ENCODE measurements at regions not wholly inside any gene's neighbourhood (a gene's known extent, or its start where the extent isn't known, plus 50 kb on each side); places are given as distances from the start of the nearest gene placed in this dataset.

DNA sequence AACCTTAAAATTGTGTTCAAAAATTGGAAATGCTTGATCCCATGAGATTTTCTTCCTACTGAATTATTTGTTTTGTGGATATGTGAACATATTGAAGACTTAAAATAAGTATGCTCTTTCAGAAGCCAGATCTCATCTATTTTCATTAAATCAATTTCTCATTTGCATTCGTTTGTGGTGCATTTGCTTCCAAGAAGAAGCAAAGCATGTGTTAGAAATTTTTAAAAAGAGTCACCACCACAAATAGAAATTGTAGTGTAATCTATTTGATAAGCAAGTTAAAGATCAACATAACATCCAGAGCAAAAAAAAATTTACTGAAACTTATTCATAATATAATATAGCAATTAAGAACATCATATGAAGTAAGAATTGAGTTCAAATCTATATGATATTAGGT lies 300.9 kb upstream of the SYT4 start:
- DNase-seq = no peak

DNA sequence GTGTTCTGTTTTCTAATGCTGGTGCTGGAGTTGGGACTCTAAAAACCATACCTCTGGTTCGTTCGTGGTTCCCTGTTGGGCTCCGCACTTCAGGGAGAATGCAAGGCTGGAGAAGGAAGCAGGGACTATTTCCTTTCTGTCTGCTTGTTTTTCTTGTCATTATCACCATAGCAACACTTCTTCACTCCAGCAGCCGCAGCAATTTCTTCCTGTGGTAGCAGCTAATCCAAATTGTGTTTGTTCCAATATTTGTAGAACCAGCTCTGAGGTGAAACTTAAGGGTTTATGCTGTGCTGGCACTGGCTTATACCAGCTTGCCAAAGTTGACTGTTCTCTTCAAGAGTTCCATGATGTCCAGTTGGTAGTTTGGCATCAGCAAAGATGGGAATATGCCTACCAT lies 301.4 kb upstream of the SYT4 start:
- DNase-seq = peak; percentile 93

DNA sequence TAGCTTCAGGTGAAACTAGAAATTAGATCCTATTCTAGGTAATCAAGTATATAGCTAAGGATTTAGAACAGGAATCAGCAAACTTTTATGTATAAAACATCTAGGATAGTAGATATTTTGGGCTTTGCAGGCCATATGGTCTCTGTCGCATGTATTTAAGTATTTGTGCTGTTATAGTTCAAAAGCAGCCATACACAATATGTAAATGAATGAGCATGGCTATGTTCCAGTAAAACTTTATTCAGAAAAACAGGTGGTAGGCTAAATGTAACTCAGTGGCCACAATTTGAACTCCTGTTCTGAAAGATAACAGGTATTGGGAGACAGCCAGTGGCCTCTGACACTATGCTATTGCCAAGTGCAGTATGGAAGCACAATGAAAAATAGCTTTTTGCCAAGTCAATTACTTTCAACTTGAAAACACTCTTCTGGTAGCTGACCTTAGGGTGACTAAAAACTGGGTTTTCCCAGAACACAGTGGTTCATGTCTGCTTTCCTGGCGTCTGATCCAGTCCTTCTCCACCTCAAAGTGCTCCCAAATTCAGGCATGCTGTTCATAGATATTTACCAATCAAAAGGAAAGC lies 304.7 kb upstream of the SYT4 start:
- no peak for DNase-seq

DNA sequence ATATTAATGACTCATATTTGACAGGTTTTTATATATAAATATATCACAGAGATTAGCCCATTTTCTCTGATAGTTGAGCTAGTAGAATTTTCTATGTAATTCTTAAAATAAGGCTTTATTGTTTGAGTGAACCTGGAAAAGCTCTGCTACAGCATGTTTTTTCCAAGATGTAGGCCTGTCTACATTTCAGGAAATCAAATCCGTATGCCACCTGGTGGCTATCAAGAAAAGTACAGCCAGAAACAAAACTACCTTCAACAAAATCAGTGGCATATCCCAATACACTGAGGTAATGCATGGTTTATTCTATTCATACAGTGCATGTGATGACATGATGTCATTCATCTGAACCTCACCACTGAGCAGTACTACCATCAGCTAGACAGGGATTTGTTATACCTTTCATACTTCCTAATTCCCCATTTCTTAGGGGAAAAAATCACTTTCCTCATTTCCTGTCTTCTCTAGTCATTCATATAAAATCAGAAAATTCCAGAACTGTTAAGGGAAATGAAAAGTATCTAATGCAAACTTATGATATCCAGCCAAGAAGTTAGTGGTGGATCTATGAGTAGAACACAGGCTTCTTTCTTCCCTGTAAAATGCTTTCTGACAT lies 310.4 kb upstream of the SYT4 start:
- DNase-seq = peak; percentile 84

DNA sequence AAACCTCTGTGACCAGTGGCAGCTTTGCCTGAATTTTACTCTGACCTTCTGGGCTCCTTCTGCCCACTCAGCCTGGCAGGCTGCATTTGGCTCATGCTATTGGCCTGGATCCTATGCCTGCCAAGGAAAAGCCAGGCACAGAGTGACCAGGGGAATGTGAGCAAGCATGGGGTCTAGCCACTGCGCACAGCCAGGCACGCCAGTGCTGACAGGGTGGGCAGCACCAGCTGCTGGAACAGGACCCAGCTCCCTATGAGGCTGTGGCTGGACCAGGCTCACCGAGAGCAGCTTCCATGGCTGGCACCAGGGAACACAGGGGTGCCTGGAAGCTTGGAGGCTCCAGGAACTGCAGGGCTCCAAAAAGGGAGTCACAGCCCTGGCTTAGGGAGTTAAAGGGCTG lies 311.5 kb upstream of the SYT4 start:
- no peak for DNase-seq

DNA sequence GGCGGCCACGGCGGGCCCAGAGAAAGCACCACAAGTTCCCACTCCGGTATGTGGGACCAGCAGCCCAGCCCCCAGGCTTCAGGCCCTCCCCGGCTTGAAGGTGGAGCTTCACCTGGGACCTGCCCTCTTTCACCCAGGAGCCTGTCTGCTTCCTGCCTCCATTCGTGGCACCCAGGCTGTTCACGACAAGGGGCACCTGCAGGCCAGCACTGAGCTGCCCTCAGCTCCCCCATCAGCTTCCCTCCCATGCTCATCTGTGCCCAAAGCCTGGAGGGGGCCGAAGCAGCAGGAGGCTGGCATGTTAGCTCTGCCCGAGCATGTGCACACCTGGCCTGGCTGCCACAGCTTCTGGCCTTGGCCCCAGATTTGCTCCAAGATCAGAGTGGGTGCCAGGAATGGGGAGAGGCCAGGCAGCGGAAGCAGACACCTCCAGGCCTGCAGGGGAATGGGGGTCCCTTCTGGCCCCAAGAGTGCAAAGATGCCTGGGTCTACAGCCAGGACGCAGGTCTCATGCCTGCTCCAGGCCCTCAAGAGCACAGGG lies 312.4 kb upstream of the SYT4 start:
- DNase-seq = no peak

DNA sequence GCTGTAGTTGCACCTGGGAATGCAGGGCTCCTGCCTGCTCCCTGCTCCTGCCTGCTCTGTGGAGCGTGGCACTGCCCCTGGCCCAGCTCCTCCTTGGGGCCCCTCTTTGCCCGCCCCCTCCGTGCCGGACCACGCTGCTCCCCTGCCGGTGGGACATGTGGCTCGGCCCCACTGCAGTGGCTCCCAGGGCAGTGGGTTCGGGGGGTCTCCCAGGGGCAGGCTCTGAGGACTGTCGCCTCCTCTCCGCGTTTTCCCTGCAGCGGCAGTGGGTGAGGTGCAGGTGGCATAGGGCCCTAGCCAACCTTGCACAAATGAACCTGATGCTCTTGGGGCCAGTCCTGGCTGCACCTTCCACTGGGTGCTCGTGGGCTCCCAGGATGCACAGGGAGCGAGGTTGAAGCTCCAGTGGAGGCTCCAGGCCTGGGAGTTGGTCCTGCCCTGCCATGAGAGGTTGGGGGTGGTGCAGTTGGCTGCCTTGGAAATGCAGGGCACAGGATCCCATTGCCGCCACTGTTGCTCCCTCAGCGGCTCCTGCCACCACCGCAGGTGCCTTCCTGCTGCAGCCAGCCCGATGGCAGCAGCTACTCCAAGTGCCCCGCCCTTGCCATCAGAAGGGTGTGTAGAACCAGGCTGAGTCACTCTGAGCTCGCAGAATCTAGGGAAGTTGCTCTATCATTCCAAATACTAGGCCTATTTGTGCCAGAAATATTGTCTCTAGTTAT lies 313.1 kb upstream of the SYT4 start:
- DNase-seq = no peak

DNA sequence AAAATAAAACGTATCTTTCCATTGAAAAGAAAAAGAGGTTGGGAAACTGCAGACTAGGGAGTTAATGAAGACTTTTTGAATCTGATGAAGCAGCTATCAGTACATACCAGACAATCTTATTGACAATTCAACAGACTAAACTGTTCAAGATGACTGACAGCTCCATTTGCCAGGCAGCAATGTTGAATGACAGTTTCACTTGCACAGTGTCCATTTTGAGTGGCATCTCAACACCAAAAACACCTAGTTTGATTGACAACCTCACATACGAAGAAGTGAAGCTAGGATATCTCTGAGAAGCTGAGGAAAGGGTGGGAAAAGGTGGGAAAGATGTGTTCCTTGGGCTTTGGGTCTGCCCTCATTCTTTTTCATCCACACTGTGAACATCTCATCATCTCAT lies 315.0 kb upstream of the SYT4 start:
- no peak for DNase-seq

DNA sequence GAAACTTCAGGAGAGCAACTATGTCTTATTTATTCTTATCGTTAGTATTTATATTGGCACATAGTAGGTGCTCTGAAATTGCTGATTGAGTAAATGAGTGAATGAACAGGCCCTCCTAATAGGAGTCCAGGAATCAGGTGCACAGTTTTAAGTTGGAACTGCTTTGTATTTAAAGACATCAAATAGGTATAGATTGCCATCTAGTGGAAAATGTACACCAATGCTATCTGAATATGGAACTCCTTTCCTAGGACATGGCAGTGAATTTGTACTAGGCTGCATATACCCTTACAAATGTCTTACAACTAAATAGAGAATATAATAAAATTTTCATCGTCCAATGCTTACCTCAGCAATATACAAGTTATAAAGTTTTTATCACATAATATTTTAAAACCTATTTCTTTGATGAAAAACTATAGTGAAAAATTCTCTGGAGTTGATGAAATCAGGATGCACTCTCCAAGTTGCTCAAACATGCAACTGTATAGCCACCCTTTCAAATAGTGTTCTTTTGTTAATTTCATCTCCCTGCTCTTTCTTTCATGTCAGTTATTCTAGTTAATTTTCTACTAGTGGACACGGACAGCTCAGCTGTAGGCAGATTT lies 318.9 kb upstream of the SYT4 start:
- DNase-seq = peak; percentile 81

DNA sequence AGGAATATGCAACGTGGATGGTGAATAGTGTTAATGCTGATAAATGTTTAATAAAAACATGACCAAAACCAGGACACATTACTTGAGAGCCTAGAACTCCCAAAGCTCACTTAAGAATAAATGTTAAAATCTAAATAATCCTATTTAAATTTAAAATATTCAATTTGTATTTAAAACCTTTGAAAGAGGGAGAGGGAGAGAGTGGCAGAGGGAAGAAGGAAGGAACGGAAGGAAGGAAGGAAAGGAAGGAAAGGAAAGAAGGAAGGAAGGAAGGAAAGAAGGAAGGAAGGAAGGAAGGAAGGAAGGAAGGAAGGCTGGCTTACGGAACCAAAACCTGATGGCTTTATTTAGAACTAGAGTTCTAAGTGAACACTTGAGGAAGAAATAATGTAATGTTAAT lies 324.1 kb upstream of the SYT4 start:
- no peak for DNase-seq

DNA sequence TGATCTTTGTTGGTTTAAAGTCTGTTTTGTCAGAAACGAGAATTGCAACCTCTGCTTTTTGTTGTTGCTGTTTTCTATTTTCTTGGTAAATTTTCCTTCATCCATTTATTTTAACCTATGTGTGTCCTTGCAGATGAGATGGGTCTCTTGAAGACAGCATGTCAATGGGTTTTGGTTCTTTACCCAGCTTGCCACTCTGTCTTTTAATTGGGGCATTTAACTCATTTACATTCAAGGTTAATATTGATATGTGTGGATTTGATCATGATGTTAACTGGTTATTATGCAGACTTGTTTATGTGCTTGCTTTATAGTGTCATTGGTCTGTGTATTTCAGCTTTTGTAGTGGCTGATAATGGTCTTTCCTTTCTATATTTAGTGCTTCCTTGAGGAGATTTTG lies 327.9 kb upstream of the SYT4 start:
- no peak for DNase-seq

DNA sequence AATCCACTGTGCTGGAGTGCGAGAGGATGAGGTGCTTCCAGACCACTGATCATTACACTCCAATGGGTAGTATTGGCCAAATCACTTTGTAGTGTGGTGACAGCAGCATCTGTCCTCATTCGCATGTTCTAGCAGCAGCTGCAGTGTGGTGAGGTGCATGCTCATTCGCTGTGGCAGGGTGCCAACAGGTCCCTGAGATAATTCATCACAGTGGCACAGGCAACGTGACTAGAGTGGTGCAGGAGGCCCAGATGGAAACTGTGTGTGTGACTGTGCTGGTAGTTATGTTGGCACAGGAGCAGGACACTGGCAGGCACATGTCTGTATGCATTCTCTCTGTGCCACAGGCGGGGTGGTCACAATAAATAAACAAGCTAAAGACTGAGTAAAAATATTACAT lies 329.5 kb upstream of the SYT4 start:
- DNase-seq = no peak

DNA sequence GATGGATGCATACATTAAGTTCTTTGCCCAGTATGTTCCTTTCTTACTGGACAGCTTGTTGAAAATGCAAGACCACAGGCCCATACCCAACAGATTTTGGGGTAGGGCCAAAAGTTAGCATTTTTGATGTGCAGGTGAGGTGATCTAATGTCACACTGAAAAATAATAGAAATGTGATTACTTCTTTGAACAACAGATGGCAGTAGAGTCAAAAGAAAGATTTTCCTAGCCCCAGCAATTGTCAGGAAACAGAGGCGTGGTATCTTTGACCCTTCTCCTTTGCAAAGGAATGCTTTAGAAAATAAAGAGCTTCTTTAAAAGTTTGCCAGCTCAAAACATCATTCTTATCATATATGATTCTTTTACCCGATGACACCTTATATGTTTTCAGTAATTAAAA lies 343.6 kb upstream of the SYT4 start:
- DNase-seq = peak; percentile 55

DNA sequence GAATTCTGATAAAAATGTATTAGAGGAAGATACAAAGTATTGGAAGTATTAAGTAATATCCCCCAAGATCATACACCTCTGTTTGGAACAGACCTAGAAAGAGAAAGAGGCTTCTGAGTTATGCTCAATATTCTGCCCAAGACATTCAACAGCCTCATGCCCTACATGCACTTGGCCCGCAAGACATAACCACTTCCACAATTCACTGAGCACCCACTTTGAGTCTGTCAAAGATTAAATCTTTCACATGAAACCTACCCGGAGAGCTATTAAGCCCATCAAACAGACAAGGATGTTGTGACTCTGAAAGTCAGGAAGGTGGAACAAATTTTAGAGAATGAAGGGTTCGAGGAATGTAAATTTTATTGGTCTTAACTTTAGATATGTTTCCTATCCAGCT lies 344.7 kb upstream of the SYT4 start:
- DNase-seq = no peak

DNA sequence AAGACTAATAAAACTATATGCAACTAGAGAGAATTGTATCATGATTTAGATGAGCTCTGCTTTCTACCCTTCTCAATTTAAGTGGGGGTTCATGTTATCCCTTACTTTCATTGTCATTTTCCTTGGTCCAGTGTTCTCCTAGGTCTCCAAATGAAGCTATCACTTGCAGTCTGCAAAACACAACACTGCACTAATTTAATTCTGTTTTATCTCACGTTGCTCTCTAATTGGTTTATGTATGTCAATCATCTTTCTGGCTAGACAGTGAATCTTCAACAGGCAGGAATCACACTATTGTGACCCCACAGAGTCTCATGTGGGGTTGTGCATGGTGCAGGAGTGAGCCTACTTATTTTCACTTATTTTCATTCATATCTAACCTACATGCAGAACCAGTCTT lies 348.3 kb upstream of the SYT4 start:
- DNase-seq = no peak

DNA sequence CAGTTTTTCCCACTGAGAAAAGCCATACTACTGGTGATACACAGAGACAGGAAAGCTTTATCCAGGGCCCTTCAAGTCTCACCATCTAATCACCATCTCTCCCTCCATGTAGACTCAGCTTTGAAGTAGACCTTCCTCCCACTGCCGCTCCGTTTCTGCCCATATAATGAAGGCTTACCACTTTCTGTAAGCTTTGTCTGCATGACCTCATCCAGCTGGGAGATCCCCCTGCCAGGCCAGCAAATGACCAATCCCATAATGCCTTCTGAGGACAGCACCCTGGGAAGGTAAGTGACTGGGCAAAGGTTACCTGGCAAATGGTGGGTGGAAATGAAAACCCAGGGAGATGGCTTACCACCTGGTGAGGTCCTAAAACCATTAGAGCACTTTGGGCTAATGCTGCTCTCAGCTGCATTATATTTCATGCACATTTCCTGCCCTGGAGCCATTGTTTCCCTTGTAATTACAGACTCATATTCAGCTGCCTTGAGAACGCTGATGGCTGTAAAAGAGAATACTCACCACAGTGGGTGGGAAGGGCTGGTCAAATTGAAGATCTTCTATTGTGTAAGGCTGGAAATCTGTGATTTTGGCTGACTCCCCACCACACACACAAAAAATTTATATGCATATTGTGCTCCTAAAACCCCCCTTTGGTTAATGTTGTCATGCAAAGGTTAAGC lies 350.7 kb upstream of the SYT4 start:
- DNase-seq = peak; percentile 100

DNA sequence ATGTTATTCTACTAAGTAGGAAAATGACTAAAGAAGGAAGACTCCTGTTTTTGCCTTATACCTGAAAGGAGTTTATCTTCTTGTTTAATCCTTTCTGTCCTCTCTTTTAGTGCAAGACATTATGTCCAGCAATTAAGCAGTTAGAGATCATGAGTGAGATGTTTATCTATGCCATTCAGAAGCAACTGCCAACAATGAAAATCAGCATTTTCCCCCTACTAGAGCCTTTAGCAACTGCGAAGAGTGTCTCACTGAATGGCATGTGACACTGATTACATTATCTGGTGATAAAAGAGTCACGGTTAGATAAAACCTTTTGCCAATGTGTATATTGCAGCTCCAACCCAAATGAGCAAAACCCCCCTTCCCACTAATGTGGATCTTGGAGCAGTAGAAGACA lies 357.7 kb upstream of the SYT4 start:
- DNase-seq = peak; percentile 95

DNA sequence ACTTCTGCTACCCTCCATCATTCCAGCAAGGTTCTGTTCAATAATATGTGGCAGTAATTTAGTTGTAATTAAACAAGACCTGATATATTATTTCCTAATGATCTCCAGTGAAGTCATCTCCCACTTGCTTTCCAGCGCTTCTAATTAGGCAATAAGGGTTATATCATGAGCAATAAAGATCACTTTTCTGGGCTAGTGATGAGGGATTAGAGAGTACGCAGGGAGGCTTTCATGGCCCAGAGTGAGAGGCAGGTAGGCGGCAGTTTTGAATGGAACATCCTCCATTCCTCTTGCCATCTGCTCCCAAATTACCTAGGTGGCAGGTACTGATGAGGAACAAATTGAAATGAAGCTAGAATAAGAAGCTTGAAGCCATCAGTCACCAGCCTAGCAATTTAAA lies 358.1 kb upstream of the SYT4 start:
- peak; percentile 82 for DNase-seq

DNA sequence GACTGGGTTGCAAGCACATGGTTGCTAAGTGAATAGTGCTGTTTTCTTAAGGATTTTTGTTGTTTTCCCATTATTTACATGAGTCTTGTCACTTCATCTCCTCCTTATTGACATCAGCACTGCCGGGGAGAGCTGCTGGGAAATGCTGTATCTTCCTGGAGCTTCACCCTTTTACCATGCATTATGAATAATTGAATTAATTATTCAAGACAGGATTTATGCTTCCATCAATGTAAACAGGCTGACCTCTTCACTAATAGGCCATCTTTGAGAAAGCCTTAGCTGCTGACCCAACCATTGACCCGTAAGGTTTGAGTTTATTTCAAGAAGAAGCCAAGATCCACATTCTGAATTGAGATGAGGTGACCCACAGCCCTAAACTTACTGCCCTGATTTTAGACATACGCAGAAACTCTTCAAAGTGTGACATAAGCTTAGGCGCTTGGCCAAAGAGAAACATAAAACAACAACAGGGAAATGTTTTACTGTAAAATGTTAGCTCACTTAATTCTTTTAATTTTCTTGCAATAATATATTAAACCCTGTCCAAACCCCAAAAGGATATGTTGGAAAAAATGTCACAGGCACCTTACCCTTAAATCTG lies 365.5 kb upstream of the SYT4 start:
- no peak for DNase-seq

DNA sequence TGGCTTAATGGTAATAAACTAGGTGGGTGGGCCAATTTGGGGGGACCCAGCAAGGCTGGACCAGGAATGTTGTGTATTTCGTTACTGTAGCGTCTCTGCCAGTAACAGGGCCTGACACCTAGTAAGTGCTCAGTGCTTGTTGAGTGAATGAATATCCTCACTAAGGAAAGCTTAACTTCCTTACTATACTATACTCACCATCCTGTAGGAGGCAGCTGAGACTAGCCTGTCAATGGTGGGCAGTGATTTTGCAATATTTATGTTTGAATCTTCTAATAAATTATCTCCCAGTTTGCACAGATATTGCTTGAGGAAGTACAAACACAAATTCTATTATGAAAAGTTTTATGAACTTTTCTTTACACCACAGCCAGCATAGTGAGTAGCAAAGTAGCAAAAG lies 370.7 kb upstream of the SYT4 start:
- DNase-seq = no peak

DNA sequence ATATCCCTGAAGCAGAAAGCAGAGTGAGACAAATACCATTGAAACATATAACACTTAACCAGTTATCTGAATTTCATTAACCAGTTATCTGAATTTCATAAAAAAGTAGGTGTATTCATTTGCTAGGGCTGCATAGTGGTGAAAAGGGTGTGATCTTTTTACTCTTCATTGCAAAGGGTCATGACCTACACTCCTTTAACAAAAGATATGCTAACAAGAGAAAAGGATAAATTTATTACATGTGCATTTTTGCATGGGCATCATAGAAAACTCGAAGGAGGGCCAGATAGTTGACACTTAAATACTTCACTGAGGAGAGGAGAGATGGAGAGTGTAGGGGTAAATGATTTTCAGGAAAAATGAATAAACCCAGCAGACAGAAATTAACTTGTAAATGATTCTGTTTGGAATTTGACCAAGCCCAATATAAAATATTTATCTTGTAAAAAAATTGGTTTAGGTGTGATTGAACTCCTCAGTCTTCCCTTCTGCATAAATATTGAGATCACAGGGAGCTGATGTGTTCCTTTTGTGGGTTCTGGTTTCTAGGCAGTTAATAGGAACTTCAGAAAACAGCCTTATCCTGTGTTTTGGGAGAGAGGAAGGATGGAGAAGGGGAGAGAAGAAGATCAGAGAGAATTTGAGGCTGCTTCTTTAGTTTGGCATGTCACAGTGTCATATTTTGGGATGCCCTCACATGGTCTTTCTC lies 372.5 kb upstream of the SYT4 start:
- DNase-seq = no peak

DNA sequence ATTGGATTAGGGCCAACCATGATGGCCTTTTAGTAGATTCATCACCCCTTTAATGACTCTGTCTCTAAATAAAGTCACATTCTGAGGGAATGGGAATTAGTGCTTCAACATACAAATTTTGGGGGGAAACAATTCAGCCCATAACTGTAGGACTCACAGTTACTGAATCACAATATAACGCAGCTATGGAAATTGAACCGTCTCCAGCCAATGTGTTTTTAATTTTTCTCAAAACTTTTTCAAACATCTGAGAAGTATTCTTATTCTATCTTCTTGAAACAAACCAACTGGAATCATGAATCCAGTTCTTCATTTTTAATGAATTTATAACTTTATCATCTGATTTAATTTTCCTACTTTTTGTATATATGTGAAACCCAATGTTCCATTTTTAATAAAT lies 373.1 kb upstream of the SYT4 start:
- DNase-seq = no peak

Data from NCI-H146 (cell line).